GM18507 (cell line): ENCODE measurements at regions not wholly inside any gene's neighbourhood (a gene's known extent, or its start where the extent isn't known, plus 50 kb on each side); places are given as distances from the start of the nearest gene placed in this dataset.
"Not testable (repeated sequence)": the region's sequence is repeated elsewhere in the genome, so short reads cannot be mapped to it uniquely, and the experiment has no call there.

ENCODE experiments used
- DNase-seq: peaks from one replicate; pipeline ENCODE4 v3.0.0; 2011; ENCODE audit warnings: low read depth; ENCODE audit not compliant: insufficient read length; ENCODE audit errors: extremely low spot score
- FAIRE-seq: peaks from 2 replicates; lab custom pipeline; 2011; peaks lifted over from hg19 to GRCh38; lab: Jason Lieb, UNC

DNA sequence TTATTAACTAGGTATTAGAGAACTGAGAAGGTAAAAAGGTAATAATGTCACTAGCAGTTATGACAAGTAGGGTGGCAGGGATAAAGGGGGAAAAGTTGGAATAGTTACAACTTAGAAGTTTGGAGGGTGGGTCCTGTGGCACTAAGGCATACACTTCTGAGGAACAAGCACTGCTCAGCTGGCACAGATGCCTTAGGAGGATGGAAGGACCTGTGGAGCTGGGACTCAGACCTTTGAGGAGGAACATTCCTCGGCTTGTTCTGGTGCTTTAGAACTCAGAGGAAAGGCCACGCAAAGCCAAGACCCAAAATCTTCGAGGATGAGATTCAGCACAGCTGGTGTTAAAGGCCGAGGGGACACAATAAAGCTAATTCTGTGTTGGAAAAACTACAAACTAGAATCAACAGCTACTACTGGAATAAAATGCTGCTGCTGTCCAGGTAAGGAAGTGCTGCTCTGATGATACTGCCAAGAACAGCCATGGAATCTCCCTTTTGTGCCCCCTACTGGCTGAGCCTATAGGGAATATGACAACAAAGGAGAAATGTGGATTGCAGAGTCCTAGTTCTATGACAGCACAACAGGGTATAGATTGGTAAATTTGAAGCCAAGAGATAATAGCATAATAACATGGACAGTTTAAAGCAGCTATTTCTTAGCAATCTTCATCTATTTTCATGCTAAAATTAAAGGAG lies 126.7 kb downstream of the SLC25A46 start:
- DNase-seq (no peak), FAIRE-seq (peak; percentile 54)

GRCh38 chr5:110869927-110870326 lies 131.1 kb downstream of the SLC25A46 start:
- no peak for DNase-seq
- FAIRE-seq = no peak

DNA sequence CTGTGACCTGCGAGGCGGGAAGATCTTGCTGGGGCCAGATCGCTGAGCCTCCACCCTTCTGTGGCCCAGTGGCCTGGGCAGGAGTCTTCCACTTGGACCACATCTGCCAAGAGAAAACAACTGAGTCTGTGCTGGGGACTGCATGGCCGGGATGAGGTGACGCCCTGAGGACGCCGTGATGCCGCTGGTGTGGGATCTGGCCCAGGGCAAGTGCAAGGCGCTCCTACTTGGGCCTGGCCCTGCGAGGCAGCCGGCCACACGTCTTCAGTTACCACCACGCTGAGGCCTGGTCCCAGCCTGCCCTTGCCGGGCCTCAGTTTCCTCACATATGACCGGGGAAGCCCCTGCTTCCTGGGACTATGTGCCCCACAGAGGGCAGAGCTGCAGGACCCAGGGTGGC lies 133.4 kb downstream of the SLC25A46 start:
- no peak for DNase-seq
- no peak for FAIRE-seq

- DNase-seq (no peak), FAIRE-seq (no peak)
These were observed 134.2 kb downstream of the SLC25A46 start for GRCh38 chr5:110872963-110873362.

DNA sequence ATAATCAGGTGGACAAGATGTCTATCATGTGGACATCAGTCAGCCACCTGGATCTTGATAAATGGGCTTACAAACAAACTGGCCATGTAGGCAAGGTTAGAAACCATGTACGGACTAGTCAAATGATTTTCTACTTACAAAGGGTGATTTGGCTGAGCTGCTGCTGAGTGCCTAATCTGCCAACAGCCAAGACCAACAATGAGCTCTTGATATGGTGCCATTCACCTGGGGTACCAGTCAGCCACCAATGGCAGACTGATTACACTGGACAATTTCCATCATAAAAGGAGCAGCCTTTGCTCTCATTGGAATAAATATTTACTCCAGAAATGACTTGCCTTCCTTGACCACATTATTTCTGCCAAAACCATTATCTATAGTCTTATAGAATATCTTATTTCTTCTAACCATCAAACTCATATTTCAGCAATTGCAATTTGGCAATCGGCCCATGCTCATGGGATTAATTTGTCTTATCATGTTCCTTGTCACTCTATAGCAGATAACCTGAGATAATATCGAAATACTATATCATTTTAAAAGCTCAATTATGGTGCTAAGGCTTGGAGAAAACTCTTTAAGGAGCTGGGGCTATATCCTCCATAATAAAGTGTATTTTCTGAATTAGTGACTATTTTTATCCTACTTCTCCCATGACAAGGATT lies 135.1 kb downstream of the SLC25A46 start:
- FAIRE-seq = no peak
- no peak for DNase-seq

GRCh38 chr5:110875115-110875514 lies 136.3 kb downstream of the SLC25A46 start:
- not testable (repeated sequence) for FAIRE-seq, DNase-seq

DNA sequence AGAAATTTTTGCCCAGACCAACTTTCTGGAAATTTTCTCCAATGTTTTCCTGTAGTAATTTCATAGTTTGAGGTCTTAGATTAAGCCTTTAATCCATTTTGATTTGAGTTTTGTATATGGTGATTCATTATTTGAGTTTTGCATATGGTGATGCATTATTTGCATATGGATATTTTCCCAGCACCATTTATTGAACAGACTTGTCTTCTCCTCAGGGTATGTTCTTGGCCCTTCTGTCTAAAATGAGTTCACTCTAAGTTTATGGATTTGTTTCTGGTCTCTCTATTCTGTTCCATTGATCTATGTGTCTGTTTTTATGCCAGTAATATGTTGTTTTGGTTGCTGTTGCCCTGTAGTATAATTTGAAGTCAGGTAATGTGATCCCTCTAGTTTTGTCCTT lies 139.3 kb downstream of the SLC25A46 start:
- FAIRE-seq (no peak), DNase-seq (no peak)

- no peak for FAIRE-seq
- DNase-seq = no peak
These were observed 140.9 kb downstream of the SLC25A46 start for GRCh38 chr5:110879675-110880074.

DNA sequence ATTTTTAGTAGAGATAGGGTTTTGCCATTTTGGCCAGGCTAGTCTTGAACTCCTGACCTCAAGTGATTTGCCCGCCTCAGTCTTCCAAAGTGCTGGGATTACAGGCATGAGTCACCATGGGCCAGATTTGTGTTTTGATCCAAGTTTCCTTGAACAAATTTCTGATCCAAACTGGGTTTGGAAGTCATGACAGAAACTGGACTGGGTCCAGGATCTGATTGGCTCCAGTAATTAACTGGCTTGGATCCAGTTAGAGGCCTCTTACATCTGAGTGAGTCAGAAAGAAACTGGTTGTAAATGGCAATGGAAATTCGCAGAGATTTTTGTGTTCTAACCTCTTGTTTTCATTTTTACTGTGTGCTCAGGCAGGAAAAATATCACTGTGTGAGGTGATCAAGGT lies 141.6 kb downstream of the SLC25A46 start:
- DNase-seq (no peak), FAIRE-seq (no peak)

GRCh38 chr5:110884005-110884404 lies 145.2 kb downstream of the SLC25A46 start:
- no peak for FAIRE-seq
- no peak for DNase-seq

- FAIRE-seq, DNase-seq: not testable (repeated sequence)
These were observed 148.4 kb downstream of the SLC25A46 start for GRCh38 chr5:110887170-110887569.

- not testable (repeated sequence) for DNase-seq, FAIRE-seq
These were observed 155.2 kb downstream of the SLC25A46 start for GRCh38 chr5:110893854-110894483.

GRCh38 chr5:110894805-110895204 lies 156.0 kb downstream of the SLC25A46 start:
- FAIRE-seq (no peak), DNase-seq (no peak)

DNA sequence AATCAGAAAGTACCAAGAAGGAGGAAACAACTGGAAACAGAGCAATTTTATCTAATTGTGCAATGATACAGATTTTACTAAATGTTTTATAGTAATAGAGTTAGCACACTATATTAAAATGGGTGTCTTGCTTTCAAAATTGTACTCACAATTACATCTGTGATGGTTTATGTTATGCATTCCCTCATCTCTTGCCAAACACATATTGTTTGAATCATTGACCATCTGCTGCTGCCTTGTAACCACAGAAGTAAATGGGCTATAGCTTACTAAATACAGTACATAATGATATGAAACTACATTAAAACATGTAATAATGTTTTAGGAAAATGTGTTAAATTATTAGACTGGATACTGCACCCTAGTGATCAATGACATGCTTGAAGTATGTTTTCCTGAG lies 158.1 kb downstream of the SLC25A46 start:
- DNase-seq (no peak), FAIRE-seq (no peak)

DNA sequence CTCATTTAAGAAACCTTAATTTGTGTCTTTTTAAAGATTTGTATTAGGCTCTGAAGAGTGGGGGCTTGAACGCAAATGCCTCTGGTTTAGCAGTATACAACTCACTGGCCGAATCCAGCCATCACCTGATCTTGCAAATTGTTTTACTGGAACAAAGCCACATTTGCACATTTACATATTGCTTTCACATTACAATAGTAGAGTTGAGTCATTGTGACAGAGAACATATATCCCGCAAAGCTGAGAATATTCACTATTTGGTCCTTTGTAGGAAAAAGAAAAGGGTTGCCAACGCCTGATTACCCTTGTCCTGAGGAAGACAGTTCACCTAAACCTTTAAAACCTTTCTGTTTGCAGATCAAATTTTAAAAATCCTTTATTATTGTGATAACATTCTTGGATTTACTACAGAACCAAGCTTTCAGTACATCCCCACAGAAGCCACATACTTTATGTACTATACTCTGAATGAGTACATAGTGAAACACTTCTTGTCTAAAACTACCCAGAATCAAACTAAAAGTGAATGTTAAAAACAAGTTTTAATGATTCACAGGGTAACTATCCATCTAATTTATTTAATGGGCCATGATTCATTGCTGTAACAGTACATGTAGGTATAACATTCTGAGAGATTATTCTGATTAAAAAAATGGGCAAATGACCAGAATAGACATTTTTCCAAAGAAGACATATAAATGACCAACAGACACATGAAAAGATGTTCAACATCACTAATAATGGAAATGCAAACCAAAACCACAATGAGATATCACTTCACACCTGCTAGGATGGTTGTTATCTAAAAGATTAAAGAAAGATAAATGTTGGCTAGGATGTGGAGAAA lies 161.0 kb downstream of the SLC25A46 start:
- DNase-seq (no peak), FAIRE-seq (no peak)

GRCh38 chr5:110900829-110901228 lies 162.0 kb downstream of the SLC25A46 start:
- DNase-seq (no peak), FAIRE-seq (no peak)

- no peak for FAIRE-seq
- DNase-seq = no peak
These were observed 165.2 kb downstream of the SLC25A46 start for GRCh38 chr5:110903966-110904365.

DNA sequence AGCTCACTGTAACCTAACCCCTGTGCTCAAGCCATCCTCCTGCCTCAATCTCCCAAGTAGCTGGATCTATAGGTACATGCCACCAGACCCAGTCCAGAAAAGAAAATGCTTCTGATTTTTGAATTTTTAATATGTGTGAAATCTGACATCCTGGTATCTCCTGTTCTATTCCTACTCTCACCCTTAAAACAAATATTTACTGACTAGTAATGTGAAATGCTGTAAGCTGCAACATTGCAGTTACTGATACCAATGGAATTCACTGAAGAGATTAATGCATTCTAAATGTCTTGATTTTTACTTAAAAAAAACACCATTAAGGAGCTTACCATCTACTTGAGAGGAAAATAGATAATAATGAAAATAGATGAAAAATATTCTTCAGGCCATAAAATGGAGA lies 162.7 kb upstream of the TSLP start:
- DNase-seq = no peak
- FAIRE-seq = no peak

GRCh38 chr5:110909415-110909814 lies 162.1 kb upstream of the TSLP start:
- FAIRE-seq = no peak
- DNase-seq = no peak

- DNase-seq (no peak), FAIRE-seq (no peak)
These were observed 161.6 kb upstream of the TSLP start for GRCh38 chr5:110909950-110910349.
